Neural cell (in vitro differentiated cells): ENCODE measurements at regions not wholly inside any gene's neighbourhood (a gene's known extent, or its start where the extent isn't known, plus 50 kb on each side); places are given as distances from the start of the nearest gene placed in this dataset.

Experiments used
- H2AFZ ChIP-seq: fragments of 200-600, 300-800 bp; sonication (generic), shearing (Covaris generic); 2 replicates; pipeline ENCODE4 v1.6.0; 2014; ENCODE audit warnings: low read depth, mild to moderate bottlenecking, antibody characterized with exemption, low read length, moderate library complexity
- H3F3A ChIP-seq: fragments of 200-600 bp; shearing (Covaris generic); 2 replicates; pipeline ENCODE4 v1.6.1; 2016; ENCODE audit warnings: mild to moderate bottlenecking, moderate library complexity, mixed read lengths, antibody characterized with exemption, low read length; ENCODE audit not compliant: insufficient read depth, poor library complexity, severe bottlenecking
- H3K27ac ChIP-seq: fragments of 200-600, 300-800 bp; sonication (generic), shearing (Covaris generic); 2 replicates; pipeline ENCODE4 v1.5.1; 2014; ENCODE audit warnings: mild to moderate bottlenecking, low read length, moderate library complexity
- H3K27me3 ChIP-seq: fragments of 300-800, 200-600 bp; sonication (generic), shearing (Covaris generic); 2 replicates; pipeline ENCODE4 v1.6.0; 2014; ENCODE audit warnings: mild to moderate bottlenecking, low read depth, low read length, moderate library complexity; ENCODE audit not compliant: insufficient read depth
- H3K36me3 ChIP-seq: fragments of 300-800, 200-600 bp; sonication (generic), shearing (Covaris generic); 2 replicates; pipeline ENCODE4 v1.5.1; 2014; ENCODE audit warnings: mild to moderate bottlenecking, antibody characterized with exemption, low read length, moderate library complexity; ENCODE audit not compliant: insufficient read depth
- H3K4me2 ChIP-seq: fragments of 300-800, 200-600 bp; sonication (generic), shearing (Covaris generic); 2 replicates; pipeline ENCODE4 v1.6.0; 2014; ENCODE audit warnings: mild to moderate bottlenecking, low read length
- H3K4me3 ChIP-seq: fragments of 300-800, 200-600 bp; sonication (generic), shearing (Covaris generic); 2 replicates; pipeline ENCODE4 v1.5.1; 2014; ENCODE audit warnings: mild to moderate bottlenecking, low read length, moderate library complexity
- H3K79me2 ChIP-seq: fragments of 200-600 bp; shearing (Covaris generic); replicated peaks from 2 replicates; pipeline ENCODE4 v1.6.0; 2014; ENCODE audit warnings: mild to moderate bottlenecking, low read length, moderate library complexity; ENCODE audit not compliant: insufficient read depth
- H3K9ac ChIP-seq: fragments of 300-800, 200-600 bp; sonication (generic), shearing (Covaris generic); 2 replicates; pipeline ENCODE4 v1.6.1; 2016; ENCODE audit warnings: mild to moderate bottlenecking, low read length, mixed read lengths
- H3K9me2 ChIP-seq: fragments of 200-600 bp; shearing (Covaris generic); 2 replicates; pipeline ENCODE4 v1.6.1; 2016; ENCODE audit warnings: mild to moderate bottlenecking, low read length, mixed read lengths; ENCODE audit not compliant: insufficient read depth
- H3K9me3 ChIP-seq: fragments of 200-600, 300-800 bp; sonication (generic), shearing (Covaris generic); 2 replicates; pipeline ENCODE4 v1.6.1; 2016; ENCODE audit warnings: mild to moderate bottlenecking, mixed run types, low read length, moderate library complexity, mixed read lengths
- H4K20me1 ChIP-seq: fragments of 200-600 bp; shearing (Covaris generic); 2 replicates; pipeline ENCODE4 v1.6.1; 2016; ENCODE audit warnings: mild to moderate bottlenecking, mixed run types; ENCODE audit not compliant: insufficient read depth
- CTCF ChIP-seq: fragments of 450-650 bp; IDR thresholded peaks from 2 replicates; pipeline ENCODE4 v1.5.1; 2014; ENCODE audit warnings: antibody characterized with exemption, mild to moderate bottlenecking, moderate library complexity; ENCODE audit not compliant: poor library complexity, severe bottlenecking
- EP300 ChIP-seq: fragments of 450-650 bp; conservative IDR thresholded peaks from 2 replicates; pipeline ENCODE4 v1.6.1; 2014; ENCODE audit warnings: antibody characterized with exemption, mild to moderate bottlenecking, moderate library complexity; ENCODE audit not compliant: poor library complexity, severe bottlenecking
- EZH2 ChIP-seq: fragments of 200-600, 300-800 bp; shearing (Covaris generic), sonication (generic); IDR thresholded peaks from 2 replicates; pipeline ENCODE4 v1.6.1; 2014; ENCODE audit warnings: antibody characterized with exemption, low read length, borderline replicate concordance, mild to moderate bottlenecking; ENCODE audit not compliant: insufficient read depth, poor library complexity, severe bottlenecking
- MXI1 ChIP-seq: fragments of 450-650 bp; conservative IDR thresholded peaks from 2 replicates; pipeline ENCODE4 v1.6.1; 2014; ENCODE audit warnings: antibody characterized with exemption, mild to moderate bottlenecking; ENCODE audit not compliant: poor library complexity, severe bottlenecking
- POLR2AphosphoS5 ChIP-seq: IDR thresholded peaks from 2 replicates; pipeline ENCODE4 v1.6.1; 2012
- RAD21 ChIP-seq: fragments of 450-650 bp; conservative IDR thresholded peaks from 2 replicates; pipeline ENCODE4 v1.6.1; 2014; ENCODE audit warnings: antibody characterized with exemption, mild to moderate bottlenecking, moderate library complexity
- REST ChIP-seq: IDR thresholded peaks from 2 replicates; pipeline ENCODE4 v1.6.1; 2012; ENCODE audit warnings: borderline replicate concordance
- SMC3 ChIP-seq: fragments of 450-650 bp; conservative IDR thresholded peaks from 2 replicates; pipeline ENCODE4 v1.6.1; 2014; ENCODE audit warnings: antibody characterized with exemption, mild to moderate bottlenecking, moderate library complexity; ENCODE audit not compliant: poor library complexity
- TAF1 ChIP-seq: IDR thresholded peaks from 2 replicates; pipeline ENCODE4 v1.6.1; 2012; ENCODE audit warnings: low read depth

GRCh38 chrX:124476562-124476961 is 130.2 kb downstream of the SH2D1A start:
- Histone ChIP-seq H2AFZ (no peak overlapping the region), H3K9me3 (no peaks in the 10 kb centered on the region), H3K79me2 (no peaks in the 10 kb centered on the region), H3K27me3 (no peaks in the 10 kb centered on the region), H4K20me1 (no peaks in the 10 kb centered on the region), H3K4me2 (no peak overlapping the region), H3K9me2 (no peaks in the 10 kb centered on the region), H3F3A (no peaks in the 10 kb centered on the region), H3K4me3 (no peak overlapping the region), H3K36me3 (no peaks in the 10 kb centered on the region), H3K9ac (no peak overlapping the region), H3K27ac (no peak overlapping the region)
- TF ChIP-seq EP300 (no peak), POLR2AphosphoS5 (no peak), EZH2 (no peak), RAD21 (no peak)

- H3K27me3 ChIP-seq = no peaks in the 10 kb centered on the region
- H3K9me3 ChIP-seq = no peaks in the 10 kb centered on the region
- no peak overlapping the region for H3K4me3 ChIP-seq
These were observed 131.7 kb downstream of the SH2D1A start for GRCh38 chrX:124478046-124478445.

GRCh38 chrX:124488412-124489161 is 142.2 kb downstream of the SH2D1A start:
- H3K27ac ChIP-seq = no peak overlapping the region
- H3F3A ChIP-seq = no peaks in the 10 kb centered on the region
- H3K9me3 ChIP-seq = no peaks in the 10 kb centered on the region
- no peaks in the 10 kb centered on the region for H3K36me3 ChIP-seq
- H3K79me2 ChIP-seq = no peaks in the 10 kb centered on the region
- H3K9ac ChIP-seq = no peak overlapping the region
- no peaks in the 10 kb centered on the region for H4K20me1 ChIP-seq
- H3K27me3 ChIP-seq = no peaks in the 10 kb centered on the region
- H3K4me2 ChIP-seq = no peak overlapping the region
- no peak overlapping the region for H3K4me3 ChIP-seq
- no peak overlapping the region for H2AFZ ChIP-seq
- H3K9me2 ChIP-seq = no peaks in the 10 kb centered on the region
- TF ChIP-seq REST (no peak), TAF1 (no peak), RAD21 (no peak), CTCF (no peak), EZH2 (no peak), EP300 (no peak), POLR2AphosphoS5 (no peak), SMC3 (no peak), MXI1 (no peak)

More at GRCh38 chrX:124478046-124478445, 131.7 kb downstream of the SH2D1A start:
- no peaks in the 10 kb centered on the region for H3K79me2 ChIP-seq
- no peaks in the 10 kb centered on the region for H3K9me2 ChIP-seq
- no peak overlapping the region for H3K9ac ChIP-seq
- H2AFZ ChIP-seq = no peak overlapping the region
- TF ChIP-seq RAD21 = no peak
- TF ChIP-seq TAF1 = no peak
- TF ChIP-seq POLR2AphosphoS5 = no peak
- no peak for TF ChIP-seq EZH2
- TF ChIP-seq SMC3 = no peak
- TF ChIP-seq EP300 = no peak
- TF ChIP-seq CTCF = no peak
- no peaks in the 10 kb centered on the region for H3F3A ChIP-seq
- no peak overlapping the region for H3K27ac ChIP-seq
- no peak overlapping the region for H3K4me2 ChIP-seq
- H4K20me1 ChIP-seq = no peaks in the 10 kb centered on the region
- no peaks in the 10 kb centered on the region for H3K36me3 ChIP-seq
